ENCODE measurements at regions not wholly inside any gene's neighbourhood (a gene's known extent, or its start where the extent isn't known, plus 50 kb on each side); places are given as distances from the start of the nearest gene placed in this dataset.

GRCh38 chr3:145893331-145893730 lies 267.7 kb downstream of the PLOD2 start:
- no peaks in the 10 kb centered on the region for H3K27me3 ChIP-seq
- no peak overlapping the region for H3K4me3 ChIP-seq
- H3K27ac ChIP-seq: no peak overlapping the region
- TF ChIP-seq POLR2A (IDR thresholded peaks at IDR 0.05) (no peak), CTCF (IDR thresholded peaks at IDR 0.05) (no peak), POLR2AphosphoS5 (IDR thresholded peaks at IDR 0.05; ENCODE audit: insufficient read depth in 1 of 2, low read depth in 1 of 2) (no peak)
- H3K4me1 ChIP-seq: no peaks in the 10 kb centered on the region
- H3K36me3 ChIP-seq: no peaks in the 10 kb centered on the region
- intact Hi-C loops (cut with DNase I): no loop called here
- no peak for DNase-seq (ENCODE audit: extremely low spot score in 2 of 2)
- H3K9me3 ChIP-seq: no peaks in the 10 kb centered on the region

- Histone ChIP-seq H3K27ac (no peak overlapping the region), H3K36me3 (no peaks in the 10 kb centered on the region), H3K27me3 (no peaks in the 10 kb centered on the region), H3K4me1 (no peaks in the 10 kb centered on the region), H3K9me3 (no peaks in the 10 kb centered on the region), H3K4me3 (no peak overlapping the region)
- DNase-seq (ENCODE audit: extremely low spot score in 2 of 2): no peak
- intact Hi-C loops (cut with DNase I): no loop called here
- TF ChIP-seq CTCF (IDR thresholded peaks at IDR 0.05): no peak
- no peak for TF ChIP-seq POLR2AphosphoS5 (IDR thresholded peaks at IDR 0.05; ENCODE audit: insufficient read depth in 1 of 2, low read depth in 1 of 2)
Observed at GRCh38 chr3:145898487-145898886, 262.5 kb downstream of the PLOD2 start.

GRCh38 chr3:145899241-145899640 lies 261.7 kb downstream of the PLOD2 start:
- no peak for TF ChIP-seq POLR2A (IDR thresholded peaks at IDR 0.05)
- no peak for TF ChIP-seq POLR2AphosphoS5 (IDR thresholded peaks at IDR 0.05; ENCODE audit: insufficient read depth in 1 of 2, low read depth in 1 of 2)
- no peak for TF ChIP-seq CTCF (IDR thresholded peaks at IDR 0.05)
- Histone ChIP-seq H3K27ac (no peak overlapping the region), H3K4me1 (no peaks in the 10 kb centered on the region), H3K9me3 (no peaks in the 10 kb centered on the region), H3K27me3 (no peaks in the 10 kb centered on the region), H3K36me3 (no peaks in the 10 kb centered on the region), H3K4me3 (no peak overlapping the region)
- intact Hi-C loops (cut with DNase I): no loop called here
- DNase-seq (ENCODE audit: extremely low spot score in 2 of 2): no peak

- Histone ChIP-seq H3K27me3 (no peaks in the 10 kb centered on the region), H3K9me3 (no peaks in the 10 kb centered on the region), H3K4me3 (no peak overlapping the region), H3K36me3 (no peaks in the 10 kb centered on the region), H3K4me1 (no peaks in the 10 kb centered on the region), H3K27ac (no peak overlapping the region)
- intact Hi-C loops (cut with DNase I): no loop called here
- no peak for DNase-seq (ENCODE audit: extremely low spot score in 2 of 2)
- TF ChIP-seq POLR2AphosphoS5 (IDR thresholded peaks at IDR 0.05; ENCODE audit: insufficient read depth in 1 of 2, low read depth in 1 of 2): no peak
- TF ChIP-seq POLR2A (IDR thresholded peaks at IDR 0.05): no peak
- no peak for TF ChIP-seq CTCF (IDR thresholded peaks at IDR 0.05)
Observed at GRCh38 chr3:145900056-145900829, 260.7 kb downstream of the PLOD2 start.

GRCh38 chr3:145902166-145902565 lies 258.8 kb downstream of the PLOD2 start:
- no peaks in the 10 kb centered on the region for H3K4me1 ChIP-seq
- H3K27ac ChIP-seq: no peak overlapping the region
- no peaks in the 10 kb centered on the region for H3K9me3 ChIP-seq
- DNase-seq (ENCODE audit: extremely low spot score in 2 of 2): no peak
- no peak overlapping the region for H3K4me3 ChIP-seq
- no peaks in the 10 kb centered on the region for H3K27me3 ChIP-seq
- H3K36me3 ChIP-seq: no peaks in the 10 kb centered on the region
- intact Hi-C loops (cut with DNase I): no loop called here
- TF ChIP-seq POLR2AphosphoS5 (IDR thresholded peaks at IDR 0.05; ENCODE audit: insufficient read depth in 1 of 2, low read depth in 1 of 2): no peak
- TF ChIP-seq POLR2A (IDR thresholded peaks at IDR 0.05): no peak
- TF ChIP-seq CTCF (IDR thresholded peaks at IDR 0.05): no peak
